ENCODE measurements at regions not wholly inside any gene's neighbourhood (a gene's known extent, or its start where the extent isn't known, plus 50 kb on each side); places are given as distances from the start of the nearest gene placed in this dataset.

GRCh38 chr6:166751051-166751595 lies 124.1 kb upstream of the RPS6KA2 start:
- Histone ChIP-seq H3K9ac (ENCODE audit: control insufficient read depth, extremely low read depth, insufficient read depth, low read length) (no peak overlapping the region), H3K9me3 (ENCODE audit: control insufficient read depth, low read depth, low read length) (no peaks in the 10 kb centered on the region), H4K20me1 (ENCODE audit: control insufficient read depth, extremely low read depth, insufficient read depth, low read length) (no peaks in the 10 kb centered on the region), H3K79me2 (ENCODE audit: control insufficient read depth, insufficient read depth, low read length) (no peaks in the 10 kb centered on the region), H3K4me3 (ENCODE audit: control insufficient read depth in 2 of 3, extremely low read depth in 1 of 3, insufficient read depth in 2 of 3, low read depth in 1 of 3, low read length in 3 of 3) (no peak overlapping the region), H3K9me1 (ENCODE audit: control insufficient read depth, extremely low read depth, insufficient read depth, low read length) (no peaks in the 10 kb centered on the region), H3K4me1 (ENCODE audit: control insufficient read depth, extremely low read depth, insufficient read depth, low read length) (no peaks in the 10 kb centered on the region), H2AFZ (ENCODE audit: control insufficient read depth, low read length) (no peak overlapping the region), H3K27ac (ENCODE audit: control insufficient read depth, insufficient read depth, low read length) (no peak overlapping the region), H3K36me3 (ENCODE audit: control insufficient read depth in 2 of 2, extremely low read depth in 1 of 2, insufficient read depth in 2 of 2, low read length in 2 of 2) (no peaks in the 10 kb centered on the region), H3K4me2 (ENCODE audit: control insufficient read depth, extremely low read depth, insufficient read depth, low read depth, low read length) (no peak overlapping the region), H3K27me3 (ENCODE audit: control insufficient read depth, extremely low read depth, insufficient read depth, low read length) (no peaks in the 10 kb centered on the region)
- no peak for FAIRE-seq
- dilution Hi-C loops (cut with MboI; ENCODE audit: extremely low pct_ligation_motif_present, low sequenced_read_pairs), result no loop called here
- TF ChIP-seq EZH2 (IDR thresholded peaks at IDR 0.05; ENCODE audit: low read length), result no peak
- no peak for TF ChIP-seq CTCF (optimal IDR thresholded peaks at IDR 0.05 in 1 of 3, IDR thresholded peaks at IDR 0.05 in 1 of 3, conservative IDR thresholded peaks at IDR 0.05 in 1 of 3; ENCODE audit: extremely low read depth in 1 of 3, insufficient read depth in 2 of 3, low read length in 3 of 3)
- no peak for DNase-seq (ENCODE audit: low read depth, low spot score)

- no peaks in the 10 kb centered on the region for H3K27me3 ChIP-seq (ENCODE audit: control insufficient read depth, extremely low read depth, insufficient read depth, low read length)
- no peak overlapping the region for H2AFZ ChIP-seq (ENCODE audit: control insufficient read depth, low read length)
- dilution Hi-C loops (cut with MboI; ENCODE audit: extremely low pct_ligation_motif_present, low sequenced_read_pairs), result no loop called here
- H3K4me3 ChIP-seq (ENCODE audit: control insufficient read depth in 2 of 3, extremely low read depth in 1 of 3, insufficient read depth in 2 of 3, low read depth in 1 of 3, low read length in 3 of 3), result no peak overlapping the region
- H3K4me2 ChIP-seq (ENCODE audit: control insufficient read depth, extremely low read depth, insufficient read depth, low read depth, low read length), result no peak overlapping the region
- no peak overlapping the region for H3K9ac ChIP-seq (ENCODE audit: control insufficient read depth, extremely low read depth, insufficient read depth, low read length)
- DNase-seq (ENCODE audit: low read depth, low spot score), result no peak
- H3K36me3 ChIP-seq (ENCODE audit: control insufficient read depth in 2 of 2, extremely low read depth in 1 of 2, insufficient read depth in 2 of 2, low read length in 2 of 2), result no peaks in the 10 kb centered on the region
- no peak for FAIRE-seq
- TF ChIP-seq CTCF (optimal IDR thresholded peaks at IDR 0.05 in 1 of 3, IDR thresholded peaks at IDR 0.05 in 1 of 3, conservative IDR thresholded peaks at IDR 0.05 in 1 of 3; ENCODE audit: extremely low read depth in 1 of 3, insufficient read depth in 2 of 3, low read length in 3 of 3) (no peak), EZH2 (IDR thresholded peaks at IDR 0.05; ENCODE audit: low read length) (no peak)
- H4K20me1 ChIP-seq (ENCODE audit: control insufficient read depth, extremely low read depth, insufficient read depth, low read length), result no peaks in the 10 kb centered on the region
- no peaks in the 10 kb centered on the region for H3K9me3 ChIP-seq (ENCODE audit: control insufficient read depth, low read depth, low read length)
- no peaks in the 10 kb centered on the region for H3K9me1 ChIP-seq (ENCODE audit: control insufficient read depth, extremely low read depth, insufficient read depth, low read length)
- no peaks in the 10 kb centered on the region for H3K4me1 ChIP-seq (ENCODE audit: control insufficient read depth, extremely low read depth, insufficient read depth, low read length)
- no peak overlapping the region for H3K27ac ChIP-seq (ENCODE audit: control insufficient read depth, insufficient read depth, low read length)
- H3K79me2 ChIP-seq (ENCODE audit: control insufficient read depth, insufficient read depth, low read length), result no peaks in the 10 kb centered on the region
Measured at GRCh38 chr6:166750108-166750793, 123.2 kb upstream of the RPS6KA2 start.

Data from keratinocyte (primary cell).